BJ (cell line): ENCODE measurements at regions not wholly inside any gene's neighbourhood (a gene's known extent, or its start where the extent isn't known, plus 50 kb on each side); places are given as distances from the start of the nearest gene placed in this dataset.

Experiments
- CTCF ChIA-PET: fragments of 350-600 bp; formaldehyde crosslinking; extraction: SDS; loops from one replicate; lab custom pipeline; 2021; ENCODE audit warnings: antibody characterized with exemption, inconsistent platforms; lab: Yijun Ruan, JAX
- POLR2A ChIA-PET: fragments of 300-600 bp; sonication (Branson Sonifier 250); formaldehyde crosslinking; extraction: SDS; loops from one replicate; lab custom pipeline; 2021; ENCODE audit warnings: antibody characterized with exemption; lab: Charles Lee
- DNase-seq: peaks from one replicate; pipeline ENCODE4 v3.0.0-alpha.2; 2011; ENCODE audit warnings: low read depth
- H3K27me3 ChIP-seq: 2 replicates; pipeline ENCODE4 v1.6.0; 2011; ENCODE audit warnings: low read length; ENCODE audit not compliant: control insufficient read depth, insufficient read depth
- H3K36me3 ChIP-seq: 2 replicates; pipeline ENCODE4 v1.5.1; 2011; ENCODE audit warnings: low read length; ENCODE audit not compliant: control insufficient read depth, insufficient read depth
- H3K4me3 ChIP-seq: 2 replicates; pipeline ENCODE4 v1.5.1; 2011; ENCODE audit warnings: low read depth, mild to moderate bottlenecking, control low read depth, low read length
- TF ChIP-seq, protein P1 (sequence below): IDR thresholded peaks from 2 replicates; pipeline ENCODE4 v1.5.1; 2011; ENCODE audit warnings: low read depth, mild to moderate bottlenecking, control low read depth, inconsistent platforms, low read length, moderate library complexity; ENCODE audit not compliant: insufficient read depth

DNA sequence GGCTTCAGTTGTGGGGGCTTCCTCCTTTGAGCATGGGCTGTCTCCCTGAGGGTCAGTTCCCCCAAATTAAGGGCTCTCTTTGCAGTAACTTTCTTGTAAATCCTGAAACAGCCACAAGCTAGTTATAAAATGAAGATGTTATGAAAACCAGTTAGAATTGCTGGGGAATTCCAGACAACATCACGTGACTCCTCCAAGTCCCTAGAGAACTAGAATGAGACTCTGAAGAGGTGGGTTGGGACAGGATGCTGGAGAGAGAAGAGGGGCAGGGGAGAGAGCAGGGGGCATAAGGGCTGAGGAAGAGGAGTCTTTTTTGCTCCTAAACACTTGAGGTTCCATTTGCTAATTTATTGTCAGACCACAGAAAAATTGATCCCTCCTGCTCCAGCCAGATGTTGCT, 380.3 kb downstream of the DHX35 start:
- CTCF ChIA-PET, result no interaction called here
- no peak overlapping the region for H3K4me3 ChIP-seq
- H3K36me3 ChIP-seq, result no peaks in the 10 kb centered on the region
- DNase-seq, result no peak
- H3K27me3 ChIP-seq, result no peaks in the 10 kb centered on the region
- TF ChIP-seq, protein P1, sequence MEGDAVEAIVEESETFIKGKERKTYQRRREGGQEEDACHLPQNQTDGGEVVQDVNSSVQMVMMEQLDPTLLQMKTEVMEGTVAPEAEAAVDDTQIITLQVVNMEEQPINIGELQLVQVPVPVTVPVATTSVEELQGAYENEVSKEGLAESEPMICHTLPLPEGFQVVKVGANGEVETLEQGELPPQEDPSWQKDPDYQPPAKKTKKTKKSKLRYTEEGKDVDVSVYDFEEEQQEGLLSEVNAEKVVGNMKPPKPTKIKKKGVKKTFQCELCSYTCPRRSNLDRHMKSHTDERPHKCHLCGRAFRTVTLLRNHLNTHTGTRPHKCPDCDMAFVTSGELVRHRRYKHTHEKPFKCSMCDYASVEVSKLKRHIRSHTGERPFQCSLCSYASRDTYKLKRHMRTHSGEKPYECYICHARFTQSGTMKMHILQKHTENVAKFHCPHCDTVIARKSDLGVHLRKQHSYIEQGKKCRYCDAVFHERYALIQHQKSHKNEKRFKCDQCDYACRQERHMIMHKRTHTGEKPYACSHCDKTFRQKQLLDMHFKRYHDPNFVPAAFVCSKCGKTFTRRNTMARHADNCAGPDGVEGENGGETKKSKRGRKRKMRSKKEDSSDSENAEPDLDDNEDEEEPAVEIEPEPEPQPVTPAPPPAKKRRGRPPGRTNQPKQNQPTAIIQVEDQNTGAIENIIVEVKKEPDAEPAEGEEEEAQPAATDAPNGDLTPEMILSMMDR, result no peak
- POLR2A ChIA-PET, result no interaction called here

DNA sequence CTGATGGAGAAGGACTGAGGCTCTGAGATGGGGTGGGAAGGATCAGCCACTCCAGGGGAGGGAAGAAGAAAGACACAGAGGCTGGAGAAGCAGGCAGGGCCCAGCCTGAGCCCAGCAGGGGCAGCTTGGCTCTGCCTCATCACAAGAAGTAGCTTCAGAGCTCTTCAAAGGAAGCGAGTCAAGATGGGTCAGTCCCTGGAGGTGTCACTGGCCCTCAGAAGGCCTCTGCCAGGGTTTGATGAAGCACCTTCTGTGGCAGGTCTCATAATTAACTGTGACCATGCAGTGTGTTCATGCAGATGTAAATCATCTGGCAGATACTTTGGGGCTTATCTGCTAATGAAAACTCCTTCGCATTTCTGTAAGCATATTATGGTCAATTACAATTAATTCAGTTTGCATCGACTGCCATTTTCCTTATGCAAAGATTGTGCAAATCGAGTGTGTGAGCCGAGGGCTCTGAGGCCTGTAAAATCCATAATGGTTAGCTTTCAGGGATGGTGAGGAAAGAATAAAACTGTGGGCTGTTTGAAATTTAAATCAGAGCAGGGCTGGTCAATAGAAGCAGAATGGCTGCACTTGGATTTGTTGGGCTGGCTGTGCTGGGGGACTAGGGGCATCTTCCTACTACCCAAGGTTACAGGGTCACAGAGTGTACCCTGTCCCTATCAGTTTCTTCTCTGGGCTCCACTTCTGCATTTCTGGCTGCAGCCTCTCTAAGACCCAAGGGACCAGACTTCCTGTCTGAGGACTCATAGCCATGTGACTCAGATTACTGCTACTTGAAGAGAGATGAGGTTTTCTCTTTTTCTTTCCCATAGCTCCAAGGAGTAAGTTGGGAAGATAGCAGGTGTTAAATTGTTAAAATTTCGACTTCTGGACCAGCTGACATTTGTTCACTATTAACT, 376.6 kb downstream of the DHX35 start:
- ChIA-PET POLR2A (no interaction called here), CTCF (no interaction called here)
- H3K27me3 ChIP-seq, result no peaks in the 10 kb centered on the region
- H3K36me3 ChIP-seq, result no peaks in the 10 kb centered on the region
- TF ChIP-seq, protein P1, result no peak
- no peak overlapping the region for H3K4me3 ChIP-seq
- DNase-seq, result no peak

DNA sequence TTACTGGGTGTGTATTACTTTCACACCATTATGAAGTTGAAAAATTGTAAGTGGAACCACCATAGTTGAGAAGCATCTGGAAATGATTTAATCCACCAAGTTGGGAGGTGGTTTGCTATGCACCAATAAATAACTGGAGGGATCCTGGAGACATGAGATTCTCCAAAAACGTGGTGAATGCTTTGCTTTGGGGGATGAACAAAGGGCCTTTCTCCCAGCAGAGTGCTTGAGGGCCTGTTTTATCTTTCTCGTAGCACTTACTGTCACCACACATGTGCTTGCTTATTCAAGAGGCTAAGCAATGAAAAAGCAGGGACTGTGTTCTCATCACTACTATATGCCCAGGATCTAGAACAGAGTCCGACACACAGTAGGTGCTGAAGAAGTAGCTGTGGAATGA, 371.1 kb downstream of the DHX35 start:
- Histone ChIP-seq H3K27me3 (no peaks in the 10 kb centered on the region), H3K36me3 (no peaks in the 10 kb centered on the region), H3K4me3 (no peak overlapping the region)
- no peak for DNase-seq
- POLR2A ChIA-PET, result no interaction called here
- CTCF ChIA-PET, result no interaction called here
- TF ChIP-seq, protein P1, result no peak

DNA sequence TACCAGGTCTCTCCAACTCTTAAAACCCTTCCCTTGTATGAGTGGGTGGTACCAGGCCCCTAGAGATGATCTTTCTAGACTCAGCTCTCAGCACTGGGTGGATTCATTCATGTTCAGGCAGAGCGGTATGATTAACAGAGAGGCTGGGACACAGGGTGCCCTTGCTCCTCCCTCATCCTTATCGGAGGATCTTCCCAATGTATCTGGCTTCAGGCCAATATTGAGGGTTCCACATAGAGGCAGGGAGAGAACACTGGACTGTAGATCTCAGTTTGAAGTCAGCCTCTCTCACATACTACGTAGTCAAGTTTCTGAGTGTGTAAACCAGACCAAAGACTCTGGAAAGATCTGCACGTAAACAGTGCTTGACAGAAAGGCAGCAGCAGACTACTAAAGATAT, 366.2 kb downstream of the DHX35 start:
- TF ChIP-seq, protein P1, result no peak
- Histone ChIP-seq H3K27me3 (no peaks in the 10 kb centered on the region), H3K36me3 (no peaks in the 10 kb centered on the region), H3K4me3 (no peak overlapping the region)
- CTCF ChIA-PET, result no interaction called here
- POLR2A ChIA-PET, result no interaction called here
- no peak for DNase-seq

DNA sequence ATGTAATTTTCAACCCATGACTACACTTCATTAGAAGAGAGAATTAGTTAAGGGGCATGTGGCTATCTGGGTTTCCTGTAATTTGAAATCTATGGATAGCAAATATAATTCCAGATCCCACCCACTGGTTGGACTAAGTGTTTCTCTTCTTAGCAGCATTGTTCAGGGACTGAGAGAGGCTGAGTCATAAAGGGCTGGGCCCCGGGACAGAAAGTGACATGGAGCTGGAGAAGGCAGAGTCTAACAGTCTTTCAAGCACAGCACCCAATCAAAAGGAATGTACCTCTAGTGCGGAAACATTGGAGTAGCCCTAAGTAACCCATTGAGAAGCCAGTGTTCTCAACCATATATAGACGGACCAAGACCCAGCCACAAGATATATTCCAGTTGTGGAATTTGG, 363.9 kb downstream of the DHX35 start:
- TF ChIP-seq, protein P1, result no peak
- CTCF ChIA-PET, result no interaction called here
- Histone ChIP-seq H3K4me3 (no peak overlapping the region), H3K27me3 (no peaks in the 10 kb centered on the region), H3K36me3 (no peaks in the 10 kb centered on the region)
- POLR2A ChIA-PET, result no interaction called here
- DNase-seq, result no peak
